ENCODE measurements at regions not wholly inside any gene's neighbourhood (a gene's known extent, or its start where the extent isn't known, plus 50 kb on each side); places are given as distances from the start of the nearest gene placed in this dataset.
A peak's percentile ranks its signal among the peaks of the same experiment; 100 is the strongest.

DNA sequence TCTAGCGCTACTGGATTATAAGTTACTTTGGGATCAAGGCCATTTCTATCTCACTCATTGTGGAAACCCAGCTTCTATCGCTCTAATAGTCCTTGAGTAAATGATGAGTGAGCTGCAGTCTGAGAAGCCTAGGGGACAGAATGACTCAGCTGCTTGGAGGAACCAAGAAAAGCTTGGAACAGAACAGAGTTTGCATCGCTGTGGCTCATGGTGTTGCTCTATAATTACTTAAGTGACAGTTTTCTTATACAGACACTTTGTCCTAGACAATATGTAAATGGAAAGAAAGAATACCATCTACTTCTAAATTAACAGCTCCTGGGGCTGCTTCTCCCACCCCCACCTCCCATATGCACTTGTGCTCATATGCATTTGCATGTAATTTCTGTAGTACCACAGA, 156.9 kb downstream of the SLIT2 start:
- Mint-ChIP-seq H3K27ac (no peak overlapping the region), H3K4me3 (no peak overlapping the region), H3K36me3 (no peaks in the 10 kb centered on the region), H3K9me3 (peaks cover 0 to 3% (median 0%) of the 10 kb centered on the region in 3 donors), H3K27me3 (no peaks in the 10 kb centered on the region), H3K4me1 (no peaks in the 10 kb centered on the region)

DNA sequence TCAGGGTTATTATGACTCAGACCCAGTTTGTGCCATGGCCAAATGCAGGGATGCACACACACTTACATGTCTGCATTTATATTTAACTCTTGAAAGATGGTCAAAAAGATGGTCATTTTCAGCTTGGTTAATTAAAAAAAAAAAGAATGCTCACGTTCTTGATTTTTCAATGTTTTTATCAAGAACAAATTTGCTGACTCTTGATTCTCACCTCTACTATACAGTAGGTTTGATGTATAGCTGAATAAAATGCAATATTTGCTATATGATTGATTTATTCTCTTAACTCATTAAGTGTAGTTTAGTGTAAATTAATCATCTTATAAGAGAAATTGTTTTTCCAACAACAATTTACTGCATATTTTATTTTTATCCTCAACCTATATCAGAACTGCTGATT, 160.4 kb downstream of the SLIT2 start:
- H3K9me3 Mint-ChIP-seq = peaks cover 0 to 3% (median 0%) of the 10 kb centered on the region in 3 donors
- H3K27me3 Mint-ChIP-seq = no peaks in the 10 kb centered on the region
- no peaks in the 10 kb centered on the region for H3K36me3 Mint-ChIP-seq
- H3K4me1 Mint-ChIP-seq = no peaks in the 10 kb centered on the region
- H3K27ac Mint-ChIP-seq = no peak overlapping the region
- H3K4me3 Mint-ChIP-seq = no peak overlapping the region

DNA sequence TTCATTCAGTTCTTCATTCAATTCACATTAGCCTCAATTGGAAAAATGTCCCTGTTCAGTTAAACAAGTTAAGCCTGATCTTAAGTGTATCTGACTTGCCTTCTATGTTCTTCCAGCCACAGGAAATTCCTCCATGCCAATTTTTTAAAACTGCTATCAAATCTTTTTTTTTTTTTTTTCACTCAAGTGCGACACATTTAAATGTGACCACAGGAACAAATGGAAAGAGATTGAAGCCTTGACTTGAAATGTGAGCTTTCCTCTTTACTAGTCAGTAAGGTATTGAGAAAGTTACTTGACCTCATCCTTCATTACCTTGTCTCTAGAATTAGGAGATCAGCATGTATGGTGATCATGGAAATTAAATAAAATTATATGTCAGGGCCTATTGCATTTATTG, 165.1 kb downstream of the SLIT2 start:
- Mint-ChIP-seq H3K36me3 (peaks cover 2% of the 10 kb centered on the region), H3K27me3 (no peaks in the 10 kb centered on the region), H3K4me3 (no peak overlapping the region), H3K27ac (no peak overlapping the region), H3K4me1 (peaks cover 4 to 7% (median 5%) of the 10 kb centered on the region in 3 donors), H3K9me3 (no peaks in the 10 kb centered on the region)

DNA sequence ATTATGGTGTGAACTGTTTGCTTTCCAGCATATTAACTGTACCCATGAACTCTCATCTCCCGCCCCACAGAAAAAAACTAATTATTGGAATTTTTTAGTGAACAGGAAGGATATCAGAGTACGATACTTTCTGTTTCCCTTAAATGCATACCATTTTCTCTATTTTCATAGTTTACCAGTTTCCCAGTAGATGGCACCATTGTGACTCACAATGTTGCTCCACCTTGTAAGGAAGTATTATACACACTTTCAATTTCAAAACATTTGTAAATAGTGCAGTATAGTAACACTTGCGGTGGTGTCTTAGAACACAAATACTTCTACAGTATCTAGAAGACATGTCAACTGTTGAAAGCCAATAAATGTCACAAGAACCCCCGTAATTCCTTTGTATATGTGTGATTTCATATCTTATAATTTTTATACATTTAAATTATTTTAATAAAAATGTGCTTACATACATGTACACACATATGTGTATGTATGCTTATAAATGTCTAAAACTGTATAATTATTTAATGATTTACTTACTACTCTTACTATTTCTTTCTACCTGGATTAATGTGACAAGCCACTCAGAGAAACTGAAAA, 167.3 kb downstream of the SLIT2 start:
- Mint-ChIP-seq H3K36me3 (peaks cover 2% of the 10 kb centered on the region), H3K27ac (peak overlapping the region in 1 of 3 donors; percentile 69)

DNA sequence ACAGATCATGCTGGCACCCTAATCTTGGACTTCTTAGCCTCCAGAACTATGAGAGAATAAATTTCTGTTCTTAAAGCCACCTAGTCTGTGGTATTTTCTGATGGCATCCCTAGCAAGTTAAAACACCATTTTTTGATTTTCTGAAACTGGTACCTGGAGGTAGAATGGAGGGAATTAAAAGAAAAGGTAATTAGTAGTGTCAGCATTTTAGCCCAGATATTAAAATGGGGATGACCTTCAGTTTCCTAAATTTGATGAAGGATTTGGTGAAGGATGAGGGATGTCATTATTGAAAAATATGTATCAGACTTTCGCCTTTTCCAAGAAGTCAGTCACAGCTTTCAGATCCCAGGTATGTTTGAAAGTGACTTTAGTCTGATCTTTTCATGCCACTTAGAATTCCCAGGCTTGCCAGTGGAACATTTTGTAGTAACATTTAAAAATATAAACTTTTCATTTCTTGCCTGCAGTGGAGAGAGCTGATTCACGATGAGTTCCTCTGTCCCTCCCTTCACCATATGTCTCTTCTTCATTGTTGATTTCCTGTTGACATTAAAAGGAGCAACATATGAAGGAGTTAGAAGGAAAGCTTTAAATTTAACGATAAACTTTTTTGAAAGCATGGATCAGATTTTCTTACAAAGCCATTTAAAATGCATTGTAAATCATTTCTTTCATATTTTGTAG, 169.4 kb downstream of the SLIT2 start:
- Mint-ChIP-seq H3K27ac (no peak overlapping the region), H3K27me3 (no peaks in the 10 kb centered on the region), H3K4me1 (peaks cover 4 to 7% (median 5%) of the 10 kb centered on the region in 3 donors), H3K36me3 (peaks cover 2% of the 10 kb centered on the region), H3K4me3 (no peak overlapping the region), H3K9me3 (no peaks in the 10 kb centered on the region)

More for the DNA sequence above, 167.3 kb downstream of the SLIT2 start:
- Mint-ChIP-seq H3K4me3 (peak overlapping the region in 3 of 4 donors; percentile 51 to 73 (median 67)), H3K27me3 (no peaks in the 10 kb centered on the region), H3K9me3 (no peaks in the 10 kb centered on the region), H3K4me1 (peaks cover 4 to 7% (median 5%) of the 10 kb centered on the region in 3 donors)

DNA sequence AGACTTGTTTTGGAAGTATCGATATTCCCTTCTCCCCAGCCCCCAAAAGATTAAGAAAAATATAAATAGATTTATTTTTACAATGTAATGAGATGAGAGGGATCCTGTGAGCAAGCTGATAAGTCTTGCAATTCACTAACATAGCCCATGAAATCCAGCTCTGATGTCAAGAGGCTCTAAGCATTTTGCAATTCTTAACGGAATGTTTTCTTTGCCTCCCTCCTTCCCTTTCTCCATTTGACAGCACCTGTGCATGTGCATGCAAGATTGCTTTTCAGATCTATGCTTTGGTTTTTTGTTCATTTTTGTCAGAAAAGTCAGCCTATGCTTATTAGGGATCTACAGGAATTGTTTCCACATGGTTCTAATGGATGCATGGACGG, 169.9 kb downstream of the SLIT2 start:
- no peaks in the 10 kb centered on the region for H3K9me3 Mint-ChIP-seq
- H3K27me3 Mint-ChIP-seq = no peaks in the 10 kb centered on the region
- H3K36me3 Mint-ChIP-seq = peaks cover 2% of the 10 kb centered on the region
- no peak overlapping the region for H3K4me3 Mint-ChIP-seq
- no peak overlapping the region for H3K27ac Mint-ChIP-seq
- peaks cover 4 to 7% (median 5%) of the 10 kb centered on the region in 3 donors for H3K4me1 Mint-ChIP-seq

DNA sequence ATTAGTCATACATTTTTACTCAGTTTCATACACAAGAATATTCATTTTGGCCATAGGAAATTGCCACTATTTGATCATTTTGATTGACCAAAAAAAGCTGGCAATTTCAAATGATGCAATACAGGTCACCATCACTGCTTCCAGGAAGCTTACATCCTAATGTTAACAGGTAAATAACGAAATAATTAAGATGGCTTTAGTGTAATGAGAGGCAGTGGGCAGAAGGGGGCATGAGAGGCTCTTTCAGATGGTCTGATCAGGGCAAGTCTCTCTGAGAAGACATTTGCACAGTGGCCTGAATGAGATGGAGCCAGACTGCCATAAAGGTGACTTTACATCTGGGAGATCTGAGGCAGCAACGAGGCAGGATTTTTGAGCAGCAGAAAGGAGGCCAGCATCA, 170.7 kb downstream of the SLIT2 start:
- Mint-ChIP-seq H3K27ac (no peak overlapping the region), H3K36me3 (peaks cover 2% of the 10 kb centered on the region), H3K27me3 (no peaks in the 10 kb centered on the region), H3K4me3 (no peak overlapping the region), H3K9me3 (no peaks in the 10 kb centered on the region), H3K4me1 (peaks cover 4 to 7% (median 5%) of the 10 kb centered on the region in 3 donors)

DNA sequence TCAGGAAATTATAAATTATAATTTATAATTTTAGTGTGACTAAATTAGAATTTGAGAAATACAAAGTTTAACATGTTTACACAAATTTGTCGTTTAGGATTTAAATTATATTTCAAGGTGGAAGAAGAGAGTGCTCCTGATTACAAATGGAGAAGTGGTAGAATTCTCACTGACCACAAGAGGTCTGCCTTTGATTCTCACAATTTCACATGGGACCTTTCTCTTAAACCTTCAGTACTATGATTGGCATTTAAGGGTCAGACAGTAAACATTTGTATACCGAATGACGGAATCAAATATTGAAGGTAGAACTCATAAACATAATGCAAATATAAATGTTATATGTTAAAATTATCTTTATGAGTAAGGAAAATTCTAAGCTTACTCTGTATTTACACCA, 171.7 kb downstream of the SLIT2 start:
- Mint-ChIP-seq H3K27ac (no peak overlapping the region), H3K36me3 (no peaks in the 10 kb centered on the region), H3K27me3 (no peaks in the 10 kb centered on the region), H3K4me3 (no peak overlapping the region), H3K9me3 (no peaks in the 10 kb centered on the region), H3K4me1 (peaks cover 4 to 7% (median 5%) of the 10 kb centered on the region in 3 donors)

DNA sequence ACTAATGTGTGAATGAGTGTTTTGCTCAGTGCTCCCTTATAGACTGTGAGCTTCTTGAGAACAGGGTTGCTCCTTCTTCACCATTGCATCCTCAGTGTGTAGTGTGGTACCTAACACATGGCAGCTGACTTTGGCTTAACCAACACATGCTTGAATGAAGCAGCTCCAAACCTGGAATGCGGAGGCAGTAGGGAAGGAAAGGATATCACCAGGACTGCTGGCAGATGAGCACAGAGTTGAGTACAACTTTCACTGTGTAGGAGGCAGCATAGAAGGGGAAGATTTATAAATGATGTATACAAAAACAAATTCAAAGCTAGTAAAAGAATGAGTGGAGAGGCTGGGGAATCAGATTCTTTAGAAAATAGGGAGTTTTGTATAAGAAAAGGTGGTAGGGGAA, 174.3 kb downstream of the SLIT2 start:
- Mint-ChIP-seq H3K27me3 (no peaks in the 10 kb centered on the region), H3K36me3 (no peaks in the 10 kb centered on the region), H3K27ac (no peak overlapping the region), H3K9me3 (no peaks in the 10 kb centered on the region), H3K4me1 (no peaks in the 10 kb centered on the region), H3K4me3 (no peak overlapping the region)

DNA sequence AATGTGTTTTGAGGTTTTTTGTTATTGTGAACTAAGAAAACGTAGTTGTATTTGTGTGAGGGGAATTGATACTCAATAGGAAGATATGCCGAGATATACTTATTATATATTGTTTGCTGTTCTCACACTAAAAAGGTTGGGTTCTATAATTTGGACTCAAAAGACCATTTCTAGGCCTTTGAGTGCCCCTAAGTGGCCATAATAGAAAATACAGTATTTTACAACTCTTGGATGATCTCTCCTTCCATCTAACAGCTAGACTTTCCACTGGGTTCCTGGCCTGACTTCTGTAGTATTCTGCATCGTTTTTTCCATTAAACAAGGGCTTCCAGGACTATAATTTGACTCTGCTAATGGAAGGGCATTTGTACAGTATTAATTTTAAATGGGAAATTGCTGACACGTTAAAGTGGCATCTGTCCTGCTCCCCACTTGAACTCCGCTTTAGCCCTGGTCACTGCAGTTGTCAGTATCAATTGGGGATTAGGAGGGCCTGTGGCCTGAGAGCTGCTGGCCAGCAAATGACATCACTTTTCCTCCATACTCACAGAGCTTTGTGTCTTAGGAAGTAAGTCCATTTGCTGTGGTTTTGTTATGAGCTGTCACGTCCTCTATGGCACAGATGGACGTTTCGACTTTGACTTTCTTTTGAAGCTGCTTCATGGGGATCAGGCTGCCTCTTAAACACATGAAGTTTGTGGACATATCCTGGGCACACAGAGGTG, 176.9 kb downstream of the SLIT2 start:
- Mint-ChIP-seq H3K4me3 (no peak overlapping the region), H3K27ac (no peak overlapping the region), H3K9me3 (no peaks in the 10 kb centered on the region), H3K36me3 (no peaks in the 10 kb centered on the region), H3K27me3 (no peaks in the 10 kb centered on the region), H3K4me1 (no peaks in the 10 kb centered on the region)

DNA sequence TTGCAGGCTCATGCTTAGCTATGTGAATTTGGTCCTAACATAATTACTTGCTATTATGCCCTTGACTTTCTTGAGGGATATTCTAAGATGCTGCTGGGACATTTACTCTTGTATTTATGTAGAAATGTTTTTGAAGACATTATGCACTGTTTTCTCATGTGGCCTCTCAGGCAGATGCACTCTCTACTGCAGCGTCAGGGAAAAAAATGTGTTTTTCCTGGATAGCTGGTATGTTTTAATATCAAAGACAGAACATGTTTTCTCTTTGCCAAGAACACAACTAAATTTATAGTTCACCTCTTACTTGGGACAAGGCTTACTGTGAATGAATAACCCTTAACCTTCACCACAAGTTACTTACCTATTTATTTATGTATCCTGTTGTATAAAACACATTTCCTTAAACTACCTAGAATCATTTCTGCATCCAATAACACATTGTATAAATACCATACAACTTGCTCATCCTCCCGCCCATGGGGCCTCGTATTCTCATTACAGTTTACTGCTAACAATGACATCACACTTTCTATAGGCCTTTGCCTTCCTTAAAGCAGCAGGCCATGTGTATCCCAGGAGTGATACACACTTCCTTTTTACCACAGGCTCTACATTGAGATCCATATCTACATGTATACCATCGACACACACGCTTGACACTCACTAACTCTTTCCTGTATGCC, 178.7 kb downstream of the SLIT2 start:
- no peaks in the 10 kb centered on the region for H3K9me3 Mint-ChIP-seq

DNA sequence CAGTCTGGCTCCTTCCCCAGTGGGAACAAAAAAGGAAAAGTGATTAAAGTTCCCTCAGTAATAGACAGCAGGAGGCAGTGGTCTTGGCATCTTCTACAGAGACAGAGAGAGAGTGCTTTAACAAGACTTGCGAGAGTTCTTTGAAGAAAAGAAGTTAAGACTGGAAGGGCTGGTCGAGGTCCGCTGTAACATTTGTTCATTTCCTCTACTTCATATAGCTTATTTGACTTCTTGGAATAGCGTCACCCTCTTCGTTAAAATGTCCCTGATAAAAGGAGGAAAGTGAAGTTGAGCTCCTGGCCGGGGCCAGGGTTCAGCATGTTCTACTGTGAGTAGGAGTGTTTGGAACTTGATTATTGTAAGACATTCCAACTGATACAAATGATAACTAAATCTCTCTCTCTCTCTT, 179.8 kb downstream of the SLIT2 start:
- Mint-ChIP-seq H3K4me3 (no peak overlapping the region), H3K27me3 (no peaks in the 10 kb centered on the region), H3K9me3 (no peaks in the 10 kb centered on the region), H3K4me1 (no peaks in the 10 kb centered on the region), H3K27ac (no peak overlapping the region), H3K36me3 (no peaks in the 10 kb centered on the region)

More for the DNA sequence above, 178.7 kb downstream of the SLIT2 start:
- Mint-ChIP-seq H3K4me3 (no peak overlapping the region), H3K27me3 (no peaks in the 10 kb centered on the region), H3K36me3 (no peaks in the 10 kb centered on the region), H3K27ac (no peak overlapping the region), H3K4me1 (no peaks in the 10 kb centered on the region)

DNA sequence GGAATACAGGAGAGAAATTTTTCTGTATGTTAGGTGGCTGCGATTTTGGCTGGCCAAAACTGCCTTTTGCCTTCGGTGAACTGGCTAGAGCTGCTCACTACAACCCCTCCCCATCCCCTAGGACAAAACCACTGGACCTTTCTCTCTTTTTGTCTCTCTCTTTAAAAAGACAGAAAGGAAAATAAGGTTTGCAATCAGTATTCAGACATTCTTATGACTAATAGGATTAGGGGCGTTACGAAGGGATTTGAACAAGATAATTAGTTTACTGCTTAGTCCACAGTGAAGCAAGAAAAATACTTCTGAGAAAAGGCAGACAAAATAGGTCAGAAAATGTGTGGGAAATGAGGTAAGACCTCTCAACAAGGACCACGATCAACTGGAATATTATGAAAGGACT, 180.4 kb downstream of the SLIT2 start:
- no peaks in the 10 kb centered on the region for H3K36me3 Mint-ChIP-seq
- no peak overlapping the region for H3K27ac Mint-ChIP-seq
- no peaks in the 10 kb centered on the region for H3K9me3 Mint-ChIP-seq
- no peaks in the 10 kb centered on the region for H3K4me1 Mint-ChIP-seq
- H3K27me3 Mint-ChIP-seq = no peaks in the 10 kb centered on the region
- H3K4me3 Mint-ChIP-seq = no peak overlapping the region

DNA sequence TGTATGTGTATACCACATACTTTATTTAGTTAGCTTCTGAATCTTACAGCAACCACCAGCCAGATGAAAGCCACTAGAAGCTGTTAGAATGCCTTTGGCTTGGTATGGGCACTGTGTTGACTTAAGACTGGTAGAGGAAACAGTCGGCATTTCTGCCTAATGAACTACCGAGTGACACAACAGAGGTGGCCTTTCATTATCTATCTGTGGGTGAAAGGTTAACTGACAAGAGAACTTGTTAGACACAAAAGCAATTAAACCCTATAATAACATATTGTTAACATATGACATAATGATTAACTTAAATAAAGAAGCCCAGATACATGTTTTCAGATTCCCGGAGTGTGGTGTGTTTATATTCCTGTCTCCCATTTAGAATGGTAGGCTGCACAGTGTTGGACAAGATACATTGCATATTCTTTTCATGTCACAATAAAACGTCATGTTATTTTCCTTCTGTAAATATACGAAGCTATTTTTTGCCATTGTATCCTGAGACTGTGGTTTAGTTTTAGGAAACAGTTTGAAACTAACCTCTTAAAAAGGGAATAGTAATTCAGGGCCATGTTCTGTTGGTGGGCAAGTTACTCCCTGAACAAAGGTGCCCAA, 181.5 kb downstream of the SLIT2 start:
- H3K9me3 Mint-ChIP-seq = no peaks in the 10 kb centered on the region
- no peaks in the 10 kb centered on the region for H3K4me1 Mint-ChIP-seq
- H3K4me3 Mint-ChIP-seq = no peak overlapping the region
- H3K36me3 Mint-ChIP-seq = no peaks in the 10 kb centered on the region
- H3K27me3 Mint-ChIP-seq = no peaks in the 10 kb centered on the region
- no peak overlapping the region for H3K27ac Mint-ChIP-seq

DNA sequence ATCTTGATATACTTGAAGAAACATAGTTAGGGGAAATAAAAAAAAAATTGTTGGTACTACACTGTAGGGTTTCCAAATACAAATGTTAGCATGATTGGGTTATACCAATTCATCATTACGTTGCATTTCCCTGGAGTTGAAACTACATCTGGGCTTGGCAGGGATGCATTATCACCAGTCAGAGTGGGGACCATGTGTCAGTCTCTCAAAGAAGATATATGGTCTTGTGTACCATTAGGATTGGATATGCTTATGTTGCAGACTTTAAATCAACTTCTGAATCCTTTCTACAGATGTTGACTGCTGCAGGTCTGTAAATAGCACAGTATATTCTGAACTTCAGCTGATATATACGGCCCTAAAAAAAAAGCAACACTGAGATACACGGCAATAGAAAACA, 188.5 kb downstream of the SLIT2 start:
- H3K36me3 Mint-ChIP-seq = no peaks in the 10 kb centered on the region
- H3K27me3 Mint-ChIP-seq = no peaks in the 10 kb centered on the region
- H3K9me3 Mint-ChIP-seq = peaks cover 0 to 3% (median 0%) of the 10 kb centered on the region in 3 donors
- H3K4me1 Mint-ChIP-seq = no peaks in the 10 kb centered on the region
- no peak overlapping the region for H3K4me3 Mint-ChIP-seq
- no peak overlapping the region for H3K27ac Mint-ChIP-seq

All from IgD-negative memory B cell (primary cell).